SU-DHL-6 (cell line): ENCODE measurements at regions not wholly inside any gene's neighbourhood (a gene's known extent, or its start where the extent isn't known, plus 50 kb on each side); places are given as distances from the start of the nearest gene placed in this dataset.

Experiments
- H2AFZ ChIP-seq: fragments of 200-600 bp; sonication (generic); 2 replicates; pipeline ENCODE4 v1.6.1; 2014; ENCODE audit warnings: low read depth, mild to moderate bottlenecking, moderate library complexity, mixed read lengths, antibody characterized with exemption, low read length; ENCODE audit not compliant: severe bottlenecking
- H3F3A ChIP-seq: fragments of 200-600 bp; shearing (Covaris generic); 2 replicates; pipeline ENCODE4 v1.6.0; 2016; ENCODE audit warnings: antibody characterized with exemption, mild to moderate bottlenecking; ENCODE audit not compliant: insufficient read depth
- H3K27ac ChIP-seq: fragments of 200-600 bp; sonication (generic); 2 replicates; pipeline ENCODE4 v1.5.1; 2016; ENCODE audit warnings: low read depth, mild to moderate bottlenecking, low read length, moderate library complexity, mixed read lengths
- H3K27me3 ChIP-seq: fragments of 200-600 bp; sonication (generic), shearing (Covaris generic); 2 replicates; pipeline ENCODE4 v1.6.0; 2014; ENCODE audit warnings: mild to moderate bottlenecking, low read length
- H3K36me3 ChIP-seq: fragments of 200-600 bp; sonication (generic); 2 replicates; pipeline ENCODE4 v1.6.1; 2014; ENCODE audit warnings: mild to moderate bottlenecking, low read length, mixed read lengths
- H3K4me2 ChIP-seq: fragments of 300-600, 200-600 bp; shearing (Covaris generic), sonication (generic); 2 replicates; pipeline ENCODE4 v1.6.0; 2014; ENCODE audit warnings: low read length, low read depth, mild to moderate bottlenecking; ENCODE audit not compliant: poor library complexity, severe bottlenecking
- H3K4me3 ChIP-seq: fragments of 200-600 bp; sonication (generic); 2 replicates; pipeline ENCODE4 v1.5.1; 2014; ENCODE audit warnings: antibody characterized with exemption, low read length, mild to moderate bottlenecking, mixed read lengths; ENCODE audit not compliant: insufficient read depth, poor library complexity, severe bottlenecking
- H3K79me2 ChIP-seq: fragments of 200-600 bp; sonication (generic); 2 replicates; pipeline ENCODE4 v1.6.1; 2014; ENCODE audit warnings: mild to moderate bottlenecking, low read length, moderate library complexity; ENCODE audit not compliant: insufficient read depth
- H3K9ac ChIP-seq: fragments of 200-600 bp; sonication (generic); 2 replicates; pipeline ENCODE4 v1.7.0; 2014; ENCODE audit warnings: mild to moderate bottlenecking, low read length
- H3K9me2 ChIP-seq: fragments of 200-600 bp; sonication (generic); replicated peaks from 2 replicates; pipeline ENCODE4 v1.6.1; 2014; ENCODE audit warnings: low read length; ENCODE audit not compliant: insufficient read depth
- H3K9me3 ChIP-seq: fragments of 200-600 bp; sonication (generic); 2 replicates; pipeline ENCODE4 v1.6.1; 2014; ENCODE audit warnings: low read length, mixed read lengths; ENCODE audit not compliant: insufficient read depth
- H4K20me1 ChIP-seq: fragments of 200-600 bp; sonication (generic); 2 replicates; pipeline ENCODE4 v1.6.1; 2014; ENCODE audit warnings: low read depth, mild to moderate bottlenecking, antibody characterized with exemption, low read length, moderate library complexity, mixed read lengths
- EZH2phosphoT487 ChIP-seq: fragments of 200-600 bp; sonication (generic), shearing (Covaris generic); conservative IDR thresholded peaks from 2 replicates; pipeline ENCODE4 v1.6.1; 2018; ENCODE audit warnings: mild to moderate bottlenecking, antibody characterized with exemption, low read length, moderate library complexity, mixed read lengths
- TF ChIP-seq, protein P1 (sequence below): fragments of 200-600 bp; sonication (generic); IDR thresholded peaks from one replicate; pipeline ENCODE4 v1.5.1; 2017; ENCODE audit warnings: antibody characterized with exemption, mild to moderate bottlenecking, low read length, moderate library complexity; ENCODE audit not compliant: insufficient read depth, poor library complexity, severe bottlenecking

DNA sequence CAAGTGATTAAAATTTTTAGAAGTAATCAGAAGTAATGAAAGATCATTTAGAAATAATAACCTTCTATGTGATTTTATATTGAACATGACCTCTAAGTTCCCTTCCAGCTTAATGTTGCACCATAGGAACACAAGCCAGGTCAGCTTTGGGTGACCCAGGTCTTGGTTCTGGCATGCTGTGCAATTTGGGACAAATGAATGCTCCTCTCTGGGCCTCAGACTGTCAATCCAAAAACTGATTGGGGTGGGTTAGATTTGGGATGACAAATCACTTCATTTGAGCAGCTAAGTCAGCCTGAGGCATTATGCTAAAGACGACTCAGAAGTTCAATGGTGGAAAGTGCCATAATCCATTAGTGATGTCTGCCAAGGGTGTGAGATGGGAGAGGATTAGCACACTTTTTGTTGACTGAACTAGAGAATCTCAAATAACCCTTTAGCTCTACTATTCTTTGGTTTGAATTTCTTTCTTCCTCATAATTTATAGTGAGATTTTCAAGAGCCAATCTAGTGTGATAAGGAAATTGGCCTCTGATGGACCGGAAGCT, 60.7 kb upstream of the BOD1 start:
- no peaks in the 10 kb centered on the region; the same call in 1 of the 2 replicates for H3K9me3 ChIP-seq
- H3K4me3 ChIP-seq, result no peak overlapping the region
- no peaks in the 10 kb centered on the region for H3K27me3 ChIP-seq
- H3K27ac ChIP-seq, result no peak overlapping the region
- TF ChIP-seq, protein P1, sequence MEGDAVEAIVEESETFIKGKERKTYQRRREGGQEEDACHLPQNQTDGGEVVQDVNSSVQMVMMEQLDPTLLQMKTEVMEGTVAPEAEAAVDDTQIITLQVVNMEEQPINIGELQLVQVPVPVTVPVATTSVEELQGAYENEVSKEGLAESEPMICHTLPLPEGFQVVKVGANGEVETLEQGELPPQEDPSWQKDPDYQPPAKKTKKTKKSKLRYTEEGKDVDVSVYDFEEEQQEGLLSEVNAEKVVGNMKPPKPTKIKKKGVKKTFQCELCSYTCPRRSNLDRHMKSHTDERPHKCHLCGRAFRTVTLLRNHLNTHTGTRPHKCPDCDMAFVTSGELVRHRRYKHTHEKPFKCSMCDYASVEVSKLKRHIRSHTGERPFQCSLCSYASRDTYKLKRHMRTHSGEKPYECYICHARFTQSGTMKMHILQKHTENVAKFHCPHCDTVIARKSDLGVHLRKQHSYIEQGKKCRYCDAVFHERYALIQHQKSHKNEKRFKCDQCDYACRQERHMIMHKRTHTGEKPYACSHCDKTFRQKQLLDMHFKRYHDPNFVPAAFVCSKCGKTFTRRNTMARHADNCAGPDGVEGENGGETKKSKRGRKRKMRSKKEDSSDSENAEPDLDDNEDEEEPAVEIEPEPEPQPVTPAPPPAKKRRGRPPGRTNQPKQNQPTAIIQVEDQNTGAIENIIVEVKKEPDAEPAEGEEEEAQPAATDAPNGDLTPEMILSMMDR, result no peak
- TF ChIP-seq EZH2phosphoT487, result no peak
- H3F3A ChIP-seq, result no peaks in the 10 kb centered on the region
- H3K36me3 ChIP-seq, result no peaks in the 10 kb centered on the region
- H2AFZ ChIP-seq, result no peak overlapping the region
- H3K4me2 ChIP-seq, result no peak overlapping the region
- no peaks in the 10 kb centered on the region for H3K79me2 ChIP-seq
- H4K20me1 ChIP-seq, result no peaks in the 10 kb centered on the region
- H3K9me2 ChIP-seq, result no peaks in the 10 kb centered on the region
- no peak overlapping the region for H3K9ac ChIP-seq

DNA sequence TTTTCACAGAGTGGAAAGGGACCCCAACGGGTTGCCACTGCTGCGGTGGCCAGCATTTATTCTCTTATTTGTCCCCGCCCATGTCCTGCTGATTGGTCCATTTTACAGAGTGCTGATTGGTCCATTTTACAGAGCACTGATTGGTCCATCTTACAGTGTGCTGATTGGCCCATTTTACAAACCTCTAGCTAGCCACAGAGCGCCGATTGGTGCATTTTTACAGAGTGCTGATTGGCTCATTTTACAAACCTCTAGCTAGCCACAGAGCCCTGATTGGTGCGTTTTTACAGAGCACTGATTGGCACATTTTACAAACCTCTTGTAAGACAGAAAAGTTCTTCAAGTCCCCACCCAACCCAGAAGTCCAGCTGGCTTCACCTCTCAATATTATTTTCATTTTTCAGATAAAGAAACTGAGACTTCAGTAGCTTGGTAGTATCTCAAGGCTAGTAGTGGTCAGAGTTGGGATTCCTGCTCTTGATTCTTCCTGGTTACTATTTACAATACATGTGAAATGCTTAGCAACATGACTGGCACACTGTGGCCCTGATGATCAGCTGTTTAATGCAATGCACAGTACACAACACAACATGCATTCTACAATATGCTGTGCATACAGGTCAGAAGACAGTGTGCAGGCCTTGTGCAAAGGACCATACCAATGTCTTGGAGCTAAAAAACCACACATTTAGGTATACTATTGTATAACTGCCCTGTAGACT, 63.6 kb upstream of the BOD1 start:
- H3K4me2 ChIP-seq, result peak overlapping the region; percentile 10

DNA sequence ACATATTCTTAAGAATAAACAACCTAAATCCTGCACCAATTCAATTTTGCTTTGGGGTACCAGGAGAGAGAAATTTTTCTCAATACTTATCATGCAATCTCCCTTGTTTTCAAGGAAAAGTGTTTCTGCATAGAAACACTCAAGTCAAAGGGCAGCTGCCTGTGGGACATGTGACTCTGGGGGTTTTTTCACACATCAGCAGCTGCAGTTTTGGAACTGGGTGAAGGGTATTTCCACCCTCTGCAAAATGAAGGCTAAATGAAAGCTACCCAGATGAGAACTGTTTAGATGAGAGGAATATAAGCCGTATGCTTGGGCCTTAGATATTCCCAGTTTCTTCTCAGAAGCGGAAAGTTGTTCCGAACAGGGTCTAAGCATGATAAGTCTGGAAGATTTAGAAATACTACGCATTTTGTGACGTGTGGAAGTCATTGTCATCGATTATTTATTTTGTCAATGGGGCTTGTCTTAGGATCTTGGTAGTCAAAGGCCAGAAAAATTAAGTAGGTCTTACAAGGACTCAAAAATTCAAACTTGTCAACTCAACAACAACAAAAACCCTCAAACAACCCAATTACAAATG, 64.3 kb upstream of the BOD1 start:
- TF ChIP-seq EZH2phosphoT487, result no peak
- TF ChIP-seq, protein P1, result no peak
- Histone ChIP-seq H3K9me3 (no peaks in the 10 kb centered on the region), H3K9me2 (no peaks in the 10 kb centered on the region), H3K4me2 (peak overlapping the region; percentile 10), H3F3A (no peaks in the 10 kb centered on the region; the same call in 1 of the 2 replicates), H3K27ac (no peak overlapping the region), H3K36me3 (no peaks in the 10 kb centered on the region), H3K79me2 (no peaks in the 10 kb centered on the region), H3K9ac (no peak overlapping the region), H3K27me3 (no peaks in the 10 kb centered on the region), H3K4me3 (no peak overlapping the region), H4K20me1 (no peaks in the 10 kb centered on the region), H2AFZ (no peak overlapping the region)

More for the DNA sequence above, 63.6 kb upstream of the BOD1 start:
- H3K27me3 ChIP-seq, result no peaks in the 10 kb centered on the region
- H3K79me2 ChIP-seq, result no peaks in the 10 kb centered on the region
- H2AFZ ChIP-seq, result no peak overlapping the region
- no peak overlapping the region for H3K4me3 ChIP-seq
- no peaks in the 10 kb centered on the region for H4K20me1 ChIP-seq
- no peaks in the 10 kb centered on the region; the same call in 1 of the 2 replicates for H3K9me3 ChIP-seq
- H3K9ac ChIP-seq, result no peak overlapping the region
- no peak for TF ChIP-seq EZH2phosphoT487
- TF ChIP-seq, protein P1, result no peak
- no peaks in the 10 kb centered on the region for H3K9me2 ChIP-seq
- no peaks in the 10 kb centered on the region for H3K36me3 ChIP-seq
- H3F3A ChIP-seq, result no peaks in the 10 kb centered on the region
- H3K27ac ChIP-seq, result no peak overlapping the region
